ENCODE measurements at regions not wholly inside any gene's neighbourhood (a gene's known extent, or its start where the extent isn't known, plus 50 kb on each side); places are given as distances from the start of the nearest gene placed in this dataset.

- no peaks in the 10 kb centered on the region for H3K4me1 ChIP-seq (ENCODE audit: control insufficient read depth in 1 of 2, insufficient read depth in 2 of 2, low read length in 2 of 2)
- 89 to 93% methylated on average over 8 of the region's 8 CpGs for WGBS, 2 donors
- H3K4me3 ChIP-seq (ENCODE audit: low read length in 2 of 2): no peak overlapping the region
- no peaks in the 10 kb centered on the region for H3K36me3 ChIP-seq (ENCODE audit: control insufficient read depth in 1 of 2, insufficient read depth in 2 of 2, low read length in 1 of 2)
- no peaks in the 10 kb centered on the region for H3K9me3 ChIP-seq (ENCODE audit: control insufficient read depth, low read length)
- ATAC-seq (ENCODE audit: low FRiP score): no peak
- H3K27ac ChIP-seq (ENCODE audit: low read depth in 1 of 2, low read length in 2 of 2): no peak overlapping the region
- no peaks in the 10 kb centered on the region for H3K27me3 ChIP-seq (ENCODE audit: control insufficient read depth in 1 of 2, insufficient read depth in 2 of 2, low read length in 1 of 2)
- intact Hi-C loops (cut with DNase I): no loop called here
- no peak for DNase-seq
Observed at GRCh38 chr14:22168092-22168955, 420.7 kb downstream of the DAD1 start.

- no peaks in the 10 kb centered on the region for H3K36me3 ChIP-seq (ENCODE audit: control insufficient read depth in 1 of 2, insufficient read depth in 2 of 2, low read length in 1 of 2)
- intact Hi-C loops (cut with DNase I): no loop called here
- H3K27ac ChIP-seq (ENCODE audit: low read depth in 1 of 2, low read length in 2 of 2): no peak overlapping the region
- H3K4me3 ChIP-seq (ENCODE audit: low read length in 2 of 2): no peak overlapping the region
- ATAC-seq (ENCODE audit: low FRiP score) (no peak), DNase-seq (no peak)
- peaks cover 0 to 1% of the 10 kb centered on the region in 2 donors for H3K4me1 ChIP-seq (ENCODE audit: control insufficient read depth in 1 of 2, insufficient read depth in 2 of 2, low read length in 2 of 2)
- 84 to 90% methylated on average over 3 of the region's 3 CpGs for WGBS, 2 donors
- no peaks in the 10 kb centered on the region for H3K9me3 ChIP-seq (ENCODE audit: control insufficient read depth, low read length)
- no peaks in the 10 kb centered on the region for H3K27me3 ChIP-seq (ENCODE audit: control insufficient read depth in 1 of 2, insufficient read depth in 2 of 2, low read length in 1 of 2)
Observed at GRCh38 chr14:22164616-22165015, 424.4 kb downstream of the DAD1 start.

- ATAC-seq (ENCODE audit: low FRiP score) (no peak), DNase-seq (no peak)
- Histone ChIP-seq H3K36me3 (ENCODE audit: control insufficient read depth in 1 of 2, insufficient read depth in 2 of 2, low read length in 1 of 2) (no peaks in the 10 kb centered on the region), H3K4me3 (ENCODE audit: low read length in 2 of 2) (no peak overlapping the region), H3K27me3 (ENCODE audit: control insufficient read depth in 1 of 2, insufficient read depth in 2 of 2, low read length in 1 of 2) (no peaks in the 10 kb centered on the region), H3K27ac (ENCODE audit: low read depth in 1 of 2, low read length in 2 of 2) (no peak overlapping the region), H3K4me1 (ENCODE audit: control insufficient read depth in 1 of 2, insufficient read depth in 2 of 2, low read length in 2 of 2) (peaks cover 0 to 1% of the 10 kb centered on the region in 2 donors), H3K9me3 (ENCODE audit: control insufficient read depth, low read length) (no peaks in the 10 kb centered on the region)
- intact Hi-C loops (cut with DNase I): no loop called here
Observed at GRCh38 chr14:22163051-22163450, 426.0 kb downstream of the DAD1 start.

GRCh38 chr14:22159957-22160356 is 429.1 kb downstream of the DAD1 start:
- H3K27ac ChIP-seq (ENCODE audit: low read depth in 1 of 2, low read length in 2 of 2): no peak overlapping the region
- intact Hi-C loops (cut with DNase I): no loop called here

GRCh38 chr14:22159099-22159498 is 429.9 kb downstream of the DAD1 start:
- Histone ChIP-seq H3K9me3 (ENCODE audit: control insufficient read depth, low read length) (no peaks in the 10 kb centered on the region), H3K27me3 (ENCODE audit: control insufficient read depth in 1 of 2, insufficient read depth in 2 of 2, low read length in 1 of 2) (no peaks in the 10 kb centered on the region), H3K4me1 (ENCODE audit: control insufficient read depth in 1 of 2, insufficient read depth in 2 of 2, low read length in 2 of 2) (peaks cover 0 to 1% of the 10 kb centered on the region in 2 donors), H3K4me3 (ENCODE audit: low read length in 2 of 2) (no peak overlapping the region), H3K36me3 (ENCODE audit: control insufficient read depth in 1 of 2, insufficient read depth in 2 of 2, low read length in 1 of 2) (no peaks in the 10 kb centered on the region), H3K27ac (ENCODE audit: low read depth in 1 of 2, low read length in 2 of 2) (no peak overlapping the region)
- DNase-seq (no peak), ATAC-seq (ENCODE audit: low FRiP score) (no peak)
- intact Hi-C loops (cut with DNase I): no loop called here
- 53 to 58% methylated on average over 3 of the region's 3 CpGs for WGBS, 2 donors

More at GRCh38 chr14:22159957-22160356, 429.1 kb downstream of the DAD1 start:
- Histone ChIP-seq H3K9me3 (ENCODE audit: control insufficient read depth, low read length) (no peaks in the 10 kb centered on the region), H3K27me3 (ENCODE audit: control insufficient read depth in 1 of 2, insufficient read depth in 2 of 2, low read length in 1 of 2) (no peaks in the 10 kb centered on the region), H3K4me3 (ENCODE audit: low read length in 2 of 2) (no peak overlapping the region), H3K4me1 (ENCODE audit: control insufficient read depth in 1 of 2, insufficient read depth in 2 of 2, low read length in 2 of 2) (peaks cover 0 to 1% of the 10 kb centered on the region in 2 donors), H3K36me3 (ENCODE audit: control insufficient read depth in 1 of 2, insufficient read depth in 2 of 2, low read length in 1 of 2) (no peaks in the 10 kb centered on the region)
- ATAC-seq (ENCODE audit: low FRiP score) (no peak), DNase-seq (no peak)
- WGBS, 2 donors: 67 to 71% methylated on average over 2 of the region's 2 CpGs

GRCh38 chr14:22158560-22158959 is 430.5 kb downstream of the DAD1 start:
- Histone ChIP-seq H3K4me1 (ENCODE audit: control insufficient read depth in 1 of 2, insufficient read depth in 2 of 2, low read length in 2 of 2) (peaks cover 0 to 1% of the 10 kb centered on the region in 2 donors), H3K36me3 (ENCODE audit: control insufficient read depth in 1 of 2, insufficient read depth in 2 of 2, low read length in 1 of 2) (no peaks in the 10 kb centered on the region), H3K4me3 (ENCODE audit: low read length in 2 of 2) (no peak overlapping the region), H3K27me3 (ENCODE audit: control insufficient read depth in 1 of 2, insufficient read depth in 2 of 2, low read length in 1 of 2) (no peaks in the 10 kb centered on the region), H3K9me3 (ENCODE audit: control insufficient read depth, low read length) (no peaks in the 10 kb centered on the region), H3K27ac (ENCODE audit: low read depth in 1 of 2, low read length in 2 of 2) (no peak overlapping the region)
- WGBS, 2 donors: 94 to 96% methylated on average over 1 of the region's 1 CpG
- ATAC-seq (ENCODE audit: low FRiP score) (no peak), DNase-seq (no peak)
- intact Hi-C loops (cut with DNase I): no loop called here

GRCh38 chr14:22155571-22155970 is 433.5 kb downstream of the DAD1 start:
- Histone ChIP-seq H3K9me3 (ENCODE audit: control insufficient read depth, low read length) (no peaks in the 10 kb centered on the region), H3K4me3 (ENCODE audit: low read length in 2 of 2) (no peak overlapping the region), H3K27me3 (ENCODE audit: control insufficient read depth in 1 of 2, insufficient read depth in 2 of 2, low read length in 1 of 2) (no peaks in the 10 kb centered on the region), H3K27ac (ENCODE audit: low read depth in 1 of 2, low read length in 2 of 2) (no peak overlapping the region), H3K4me1 (ENCODE audit: control insufficient read depth in 1 of 2, insufficient read depth in 2 of 2, low read length in 2 of 2) (peaks cover 0 to 1% of the 10 kb centered on the region in 2 donors), H3K36me3 (ENCODE audit: control insufficient read depth in 1 of 2, insufficient read depth in 2 of 2, low read length in 1 of 2) (no peaks in the 10 kb centered on the region)
- DNase-seq: no peak
- WGBS, 2 donors: 80% methylated on average over 2 of the region's 2 CpGs
- ATAC-seq (ENCODE audit: low FRiP score): no peak
- intact Hi-C loops (cut with DNase I): no loop called here

- Histone ChIP-seq H3K4me1 (ENCODE audit: control insufficient read depth in 1 of 2, insufficient read depth in 2 of 2, low read length in 2 of 2) (no peaks in the 10 kb centered on the region), H3K27ac (ENCODE audit: low read depth in 1 of 2, low read length in 2 of 2) (no peak overlapping the region), H3K4me3 (ENCODE audit: low read length in 2 of 2) (no peak overlapping the region), H3K36me3 (ENCODE audit: control insufficient read depth in 1 of 2, insufficient read depth in 2 of 2, low read length in 1 of 2) (no peaks in the 10 kb centered on the region), H3K27me3 (ENCODE audit: control insufficient read depth in 1 of 2, insufficient read depth in 2 of 2, low read length in 1 of 2) (no peaks in the 10 kb centered on the region), H3K9me3 (ENCODE audit: control insufficient read depth, low read length) (no peaks in the 10 kb centered on the region)
- no peak for DNase-seq
- intact Hi-C loops (cut with DNase I): no loop called here
- ATAC-seq (ENCODE audit: low FRiP score): no peak
Observed at GRCh38 chr14:22152903-22153302, 436.1 kb downstream of the DAD1 start.

- no peaks in the 10 kb centered on the region for H3K27me3 ChIP-seq (ENCODE audit: control insufficient read depth in 1 of 2, insufficient read depth in 2 of 2, low read length in 1 of 2)
- no peak overlapping the region for H3K27ac ChIP-seq (ENCODE audit: low read depth in 1 of 2, low read length in 2 of 2)
- no peak for DNase-seq
- no peaks in the 10 kb centered on the region for H3K9me3 ChIP-seq (ENCODE audit: control insufficient read depth, low read length)
- 76 to 77% methylated on average over 3 of the region's 3 CpGs for WGBS, 2 donors
- intact Hi-C loops (cut with DNase I): no loop called here
- H3K4me3 ChIP-seq (ENCODE audit: low read length in 2 of 2): no peak overlapping the region
- H3K36me3 ChIP-seq (ENCODE audit: control insufficient read depth in 1 of 2, insufficient read depth in 2 of 2, low read length in 1 of 2): no peaks in the 10 kb centered on the region
- no peaks in the 10 kb centered on the region for H3K4me1 ChIP-seq (ENCODE audit: control insufficient read depth in 1 of 2, insufficient read depth in 2 of 2, low read length in 2 of 2)
- no peak for ATAC-seq (ENCODE audit: low FRiP score)
Observed at GRCh38 chr14:22152161-22152870, 436.7 kb downstream of the DAD1 start.

Data from aorta (tissue), 5 donors.